ENCODE measurements at regions not wholly inside any gene's neighbourhood (a gene's known extent, or its start where the extent isn't known, plus 50 kb on each side); places are given as distances from the start of the nearest gene placed in this dataset.

- no peak for TF ChIP-seq ZNF280C (tag by site-specific recombination; IDR thresholded peaks at IDR 0.05)
- no peak for TF ChIP-seq ZSCAN16 (tag by site-specific recombination; IDR thresholded peaks at IDR 0.05)
- no peak for TF ChIP-seq RBAK (tag by site-specific recombination; IDR thresholded peaks at IDR 0.05)
- TF ChIP-seq HOXD13 (CRISPR knock-in tag; IDR thresholded peaks at IDR 0.05; ENCODE audit: borderline replicate concordance): no peak
- no peak for TF ChIP-seq ZBTB49 (tag by site-specific recombination; IDR thresholded peaks at IDR 0.05; ENCODE audit: low read depth)
These were observed 542.4 kb downstream of the ACTR3B start (continued) for GRCh38 chr7:153301936-153302335.

GRCh38 chr7:153320005-153320404, 560.5 kb downstream of the ACTR3B start:
- POLR2A ChIA-PET: no interaction called here
- Histone ChIP-seq H3K4me3 (ENCODE audit: low read depth, low read length) (no peak overlapping the region), H3K27ac (ENCODE audit: extremely low read depth, low read depth, low read length) (no peak overlapping the region), H3K9me3 (ENCODE audit: control insufficient read depth, insufficient read depth, low read depth, low read length) (no peaks in the 10 kb centered on the region), H3K4me1 (ENCODE audit: control insufficient read depth, insufficient read depth, low read length) (no peaks in the 10 kb centered on the region), H3K36me3 (ENCODE audit: control insufficient read depth in 2 of 2, insufficient read depth in 1 of 2, low read length in 2 of 2) (no peaks in the 10 kb centered on the region)
- TF ChIP-seq ZNF692 (tag by site-specific recombination; IDR thresholded peaks at IDR 0.05): no peak
- no peak for TF ChIP-seq ZBTB26 (tag by site-specific recombination; optimal IDR thresholded peaks at IDR 0.05)
- no peak for TF ChIP-seq ATF2 (tag by site-specific recombination; IDR thresholded peaks at IDR 0.05; ENCODE audit: low read depth)
- TF ChIP-seq ZNF530 (tag by site-specific recombination; IDR thresholded peaks at IDR 0.05; ENCODE audit: low read depth): no peak
- no peak for TF ChIP-seq ELK4 (IDR thresholded peaks at IDR 0.05; ENCODE audit: borderline replicate concordance, low read depth, low read length)
- TF ChIP-seq ZBTB44 (tag by site-specific recombination; IDR thresholded peaks at IDR 0.05): no peak
- CTCF ChIA-PET: no interaction called here
